ENCODE measurements at regions not wholly inside any gene's neighbourhood (a gene's known extent, or its start where the extent isn't known, plus 50 kb on each side); places are given as distances from the start of the nearest gene placed in this dataset.

DNA sequence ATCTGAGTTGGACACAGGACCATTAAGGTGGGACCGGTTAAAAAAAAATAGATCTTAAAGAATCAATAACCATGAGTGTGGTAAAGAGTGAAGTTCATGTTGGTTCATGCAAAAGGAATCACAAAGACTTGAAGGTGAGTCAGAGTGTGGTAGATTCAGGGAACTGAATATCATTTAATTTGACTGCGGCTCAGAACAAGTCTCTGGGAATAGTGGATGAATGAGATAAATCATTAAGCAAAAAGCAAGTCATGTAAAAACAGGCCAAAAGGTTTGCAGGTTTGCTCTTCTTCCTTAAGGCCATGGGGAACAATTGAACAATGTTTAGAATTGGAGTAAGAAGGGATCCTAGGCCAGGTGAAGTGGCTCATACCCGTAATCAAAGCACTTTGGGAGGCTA, 385.8 kb downstream of the ETV1 start:
- no peak for TF ChIP-seq EZH2 (IDR thresholded peaks at IDR 0.05)
- TF ChIP-seq POLR2AphosphoS5 (IDR thresholded peaks at IDR 0.05; ENCODE audit: borderline replicate concordance, low read depth, low read length): no peak
- TF ChIP-seq FOXP2 (optimal IDR thresholded peaks at IDR 0.05; ENCODE audit: control extremely low read depth, extremely low read length, insufficient read depth): no peak
